GM12878 (cell line): ENCODE measurements at regions not wholly inside any gene's neighbourhood (a gene's known extent, or its start where the extent isn't known, plus 50 kb on each side); places are given as distances from the start of the nearest gene placed in this dataset.

ENCODE experiments used
- ATAC-seq: fragments of 200-7000 bp; cut with Tn5 transposase; 3 replicates; pipeline ENCODE4 v1.9.1; 2020; ENCODE audit warnings: mild to moderate bottlenecking, moderate library complexity
- BruUV-seq: library from RNA; stranded (reverse); fragments of 400-500 nt; replicated peaks from 2 replicates; lab custom pipeline; 2021; lab: Mats Ljungman, UMichigan
- CTCF ChIA-PET: fragments of 300-600 bp; sonication (Branson Sonifier 250); formaldehyde crosslinking; extraction: SDS; loops from one replicate; lab custom pipeline; 2021; ENCODE audit warnings: inconsistent platforms; lab: Yijun Ruan, JAX
- POLR2A ChIA-PET: fragments of 350-600 bp; formaldehyde crosslinking; extraction: SDS; loops from one replicate; lab custom pipeline; 2021; ENCODE audit warnings: inconsistent platforms; lab: Charles Lee
- RAD21 ChIA-PET: fragments of 300-600 bp; sonication (Branson Sonifier 250); formaldehyde crosslinking; loops from one replicate; lab custom pipeline; 2023; ENCODE audit warnings: antibody characterized with exemption; ENCODE audit not compliant: unreplicated experiment; lab: Charles Lee
- SMC1A ChIA-PET: fragments of 300-600 bp; sonication (Branson Sonifier 250); formaldehyde crosslinking; loops from one replicate; lab custom pipeline; 2023; ENCODE audit not compliant: unreplicated experiment, uncharacterized antibody; lab: Charles Lee
- DNase-seq: peaks from one replicate; pipeline ENCODE4 v3.0.0-alpha.2; 2011; ENCODE audit warnings: low read depth, low spot score
- FAIRE-seq: peaks from 3 replicates; lab custom pipeline; 2011; peaks lifted over from hg19 to GRCh38; lab: Jason Lieb, UNC
- H2AFZ ChIP-seq: 2 replicates; pipeline ENCODE4 v1.6.0; 2011; ENCODE audit warnings: low read depth, low read length, control low read depth; ENCODE audit not compliant: control insufficient read depth
- H3K27ac ChIP-seq: 2 replicates; pipeline ENCODE4 v1.5.1; 2011; ENCODE audit warnings: control low read depth; ENCODE audit not compliant: control insufficient read depth, insufficient read depth
- H3K27me3 ChIP-seq, 2 experiments: replicated peaks in 1 of 2; 2 replicates each; pipeline versions ENCODE4 v1.6.0 to v1.6.1; 2011; ENCODE audit warnings: low read length in 1 of 2; ENCODE audit not compliant: control insufficient read depth in 2 of 2, insufficient read depth in 2 of 2
- H3K36me3 ChIP-seq, 2 experiments: 2 replicates each; pipeline ENCODE4 v1.5.1; 2011; ENCODE audit warnings: low read length in 1 of 2; ENCODE audit not compliant: control insufficient read depth in 2 of 2, insufficient read depth in 2 of 2
- H3K4me1 ChIP-seq: 2 replicates; pipeline ENCODE4 v1.6.1; 2011; ENCODE audit warnings: mild to moderate bottlenecking, low read length, moderate library complexity, mixed read lengths; ENCODE audit not compliant: control insufficient read depth, insufficient read depth
- H3K4me2 ChIP-seq: 2 replicates; pipeline ENCODE4 v1.6.0; 2011; ENCODE audit warnings: control low read depth; ENCODE audit not compliant: control insufficient read depth, insufficient read depth
- H3K4me3 ChIP-seq: fragments of 200-600 bp; sonication (generic); 2 replicates; pipeline ENCODE4 v1.5.1; 2016
- H3K79me2 ChIP-seq: 2 replicates; pipeline ENCODE4 v1.6.0; 2011; ENCODE audit warnings: low read length; ENCODE audit not compliant: control insufficient read depth, insufficient read depth
- H3K9ac ChIP-seq: 2 replicates; pipeline ENCODE4 v1.8.0; 2011; ENCODE audit warnings: low read length, control low read depth, mixed read lengths; ENCODE audit not compliant: control insufficient read depth, insufficient read depth
- H3K9me3 ChIP-seq: replicated peaks from 3 replicates; pipeline ENCODE4 v1.5.1; 2011; ENCODE audit warnings: mild to moderate bottlenecking, low read length; ENCODE audit not compliant: control insufficient read depth, insufficient read depth
- H4K20me1 ChIP-seq: 2 replicates; pipeline ENCODE4 v1.6.0; 2011; ENCODE audit not compliant: control insufficient read depth, insufficient read depth
- ATF2 ChIP-seq: IDR thresholded peaks from 2 replicates; pipeline ENCODE4 v1.6.1; 2012; ENCODE audit warnings: low read length, inconsistent platforms
- BHLHE40 ChIP-seq, 2 experiments: fragments of 450-650 bp in 1 of 2; IDR thresholded peaks; 2 replicates each; pipeline ENCODE4 v1.6.1; 2011 to 2017; ENCODE audit warnings: low read depth in 2 of 2, borderline replicate concordance in 1 of 2, improper control_type of control experiment in 1 of 2, low read length in 1 of 2, mild to moderate bottlenecking in 1 of 2
- BMI1 ChIP-seq: fragments of 450-650 bp; IDR thresholded peaks from 2 replicates; pipeline ENCODE4 v1.6.1; 2016; ENCODE audit warnings: mild to moderate bottlenecking, moderate library complexity, borderline replicate concordance
- BRCA1 ChIP-seq: IDR thresholded peaks from 2 replicates; pipeline ENCODE4 v1.6.1; 2011; ENCODE audit warnings: low read depth, low read length, improper control_type of control experiment
- CHD4 ChIP-seq: fragments of 200-600 bp; sonication (generic); IDR thresholded peaks from 2 replicates; pipeline ENCODE4 v1.6.1; 2016; ENCODE audit warnings: mild to moderate bottlenecking
- CREB1 ChIP-seq: IDR thresholded peaks from 2 replicates; pipeline ENCODE4 v1.6.1; 2012; ENCODE audit warnings: low read depth, mild to moderate bottlenecking, inconsistent platforms
- CREM ChIP-seq: IDR thresholded peaks from 2 replicates; pipeline ENCODE4 v1.6.1; 2014; ENCODE audit warnings: antibody characterized with exemption, low read depth
- EGR1 ChIP-seq, 2 experiments: IDR thresholded peaks; 1 replicate in 1 of 2; 2 replicates in 1 of 2; pipeline ENCODE4 v1.6.1; 2011 to 2012; ENCODE audit warnings: low read depth in 2 of 2, low read length in 2 of 2, borderline replicate concordance in 1 of 2, mild to moderate bottlenecking in 1 of 2, moderate library complexity in 1 of 2
- ESRRA ChIP-seq: IDR thresholded peaks from 2 replicates; pipeline ENCODE4 v1.6.1; 2012; ENCODE audit warnings: mild to moderate bottlenecking, low read length, improper control_type of control experiment
- EZH2 ChIP-seq: IDR thresholded peaks from 2 replicates; pipeline ENCODE4 v1.6.1; 2012; ENCODE audit warnings: low read depth, mild to moderate bottlenecking, control low read depth, inconsistent platforms, low read length, borderline replicate concordance; ENCODE audit not compliant: control insufficient read depth
- MLLT1 ChIP-seq: fragments of 450-650 bp; IDR thresholded peaks from 2 replicates; pipeline ENCODE4 v1.6.1; 2016; ENCODE audit warnings: mild to moderate bottlenecking
- MYB ChIP-seq: fragments of 150-350 bp; IDR thresholded peaks from 2 replicates; pipeline ENCODE4 v1.6.1; 2014; ENCODE audit warnings: mild to moderate bottlenecking, low read depth, low read length, borderline replicate concordance
- RB1 ChIP-seq: fragments of 450-650 bp; formaldehyde crosslinking; IDR thresholded peaks from 2 replicates; pipeline ENCODE4 v1.6.1; 2017; ENCODE audit warnings: mild to moderate bottlenecking, borderline replicate concordance
- RELA ChIP-seq: fragments of 450-650 bp; IDR thresholded peaks from 2 replicates; pipeline ENCODE4 v1.8.0; 2014; ENCODE audit warnings: borderline replicate concordance; ENCODE audit not compliant: partially characterized antibody
- ZBED1 ChIP-seq: IDR thresholded peaks from 2 replicates; pipeline ENCODE4 v1.6.1; 2016; ENCODE audit warnings: borderline replicate concordance
- ZNF384 ChIP-seq: IDR thresholded peaks from 2 replicates; pipeline ENCODE4 v1.6.1; 2012; ENCODE audit warnings: low read depth, mild to moderate bottlenecking, low read length, improper control_type of control experiment, borderline replicate concordance
- WGBS: methylation state at CpG from one replicate; pipeline ENCODE4 v1.1.6; 2016; ENCODE audit warnings: low lambda C conversion rate; ENCODE audit not compliant: insufficient replicate concordance, insufficient coverage; ENCODE audit errors: missing lambda C conversion rate; 5-methylcytosine and 5-hydroxymethylcytosine counted together
- in situ Hi-C: fragments of 300-500 bp; cut with MboI; formaldehyde crosslinking; loops from 9 replicates; pipeline ENCODE4 v1.14.3; 2018; ENCODE audit warnings: mixed read lengths
- intact Hi-C: fragments of 100-400 bp; cut with micrococcal nuclease; formaldehyde crosslinking; loops from one replicate; pipeline ENCODE4 v1.14.2; 2022; ENCODE audit not compliant: unreplicated experiment

DNA sequence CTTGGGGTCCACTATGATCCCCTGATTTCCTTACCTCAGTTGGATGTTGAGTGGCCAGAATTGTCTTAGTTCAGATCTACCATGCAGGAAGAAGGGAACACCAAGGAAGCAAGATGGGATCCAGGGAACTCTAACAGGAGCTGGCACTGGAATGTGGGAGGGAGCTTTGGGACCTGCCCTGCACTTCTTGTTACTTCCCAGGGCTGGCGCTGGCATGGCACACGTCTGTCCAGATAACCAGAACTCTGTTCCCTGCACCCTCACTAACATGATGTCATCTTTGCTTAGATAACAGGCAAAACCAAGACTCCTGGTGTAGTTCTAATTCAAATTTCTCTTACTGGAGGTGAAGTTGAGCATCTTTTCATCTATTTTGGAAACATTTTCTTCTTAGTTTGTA, 550.0 kb downstream of the MN1 start:
- ATAC-seq (no peak), DNase-seq (no peak), FAIRE-seq (no peak)
- Histone ChIP-seq H3K79me2 (no peaks in the 10 kb centered on the region), H2AFZ (no peak overlapping the region), H3K4me1 (no peaks in the 10 kb centered on the region), H4K20me1 (no peaks in the 10 kb centered on the region), H3K4me2 (no peak overlapping the region), H3K27me3 (no peaks in the 10 kb centered on the region), H3K27ac (no peak overlapping the region), H3K9me3 (no peaks in the 10 kb centered on the region; the same call in 2 of the 3 replicates), H3K4me3 (no peak overlapping the region), H3K36me3 (no peaks in the 10 kb centered on the region), H3K9ac (no peak overlapping the region)
- BruUV-seq: no TSS peak
- WGBS: 9% methylated on average over 2 of the region's 2 CpGs
- ChIA-PET SMC1A (no interaction called here), CTCF (no interaction called here), POLR2A (no interaction called here), RAD21 (no interaction called here)
- in situ Hi-C loops: no loop called here
- intact Hi-C loops: no loop called here
- no peak for TF ChIP-seq BMI1
- no peak for TF ChIP-seq CREB1

DNA sequence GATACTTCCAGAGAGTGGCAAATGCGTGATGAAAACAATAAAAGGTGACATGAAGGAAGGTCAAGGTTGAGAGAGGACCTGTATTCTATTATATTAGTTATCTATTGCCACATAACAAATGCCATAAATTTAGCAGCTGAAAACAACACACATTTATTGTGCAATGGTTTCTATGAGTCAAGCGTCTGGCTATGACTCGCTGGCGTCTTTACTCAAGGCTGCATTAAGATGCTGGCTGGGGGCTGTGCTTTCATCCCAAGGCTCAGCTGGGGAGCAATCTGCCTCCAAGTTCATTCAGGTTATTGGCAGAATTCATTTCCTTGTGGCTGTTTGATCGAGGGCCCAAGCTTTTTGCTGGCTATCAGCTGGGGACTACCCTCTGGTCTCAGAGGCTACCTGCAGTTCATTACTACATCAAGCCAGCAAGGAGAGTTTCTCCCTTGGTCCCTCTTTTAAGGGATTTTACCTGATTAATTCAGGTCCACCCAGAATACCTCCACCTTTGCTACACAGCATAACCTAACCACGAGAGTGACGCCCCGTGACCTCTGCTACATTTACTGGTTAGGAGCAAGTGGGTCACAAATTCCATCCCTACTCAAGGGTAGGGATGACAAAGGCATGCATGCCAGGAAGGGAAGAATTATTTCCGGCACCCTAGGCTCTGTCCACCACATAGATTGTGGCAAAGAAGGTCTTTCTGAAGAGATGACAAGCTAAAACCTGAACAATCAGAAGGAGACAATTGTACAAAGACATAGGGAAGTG, 549.1 kb downstream of the MN1 start:
- ATAC-seq: no peak
- no peak overlapping the region for H3K9ac ChIP-seq
- no peaks in the 10 kb centered on the region; the same call in 2 of the 3 replicates for H3K9me3 ChIP-seq
- ChIA-PET POLR2A (no interaction called here), RAD21 (no interaction called here), SMC1A (no interaction called here), CTCF (no interaction called here)
- WGBS: 21% methylated on average over 9 of the region's 9 CpGs
- no peak for FAIRE-seq
- intact Hi-C loops: no loop called here
- DNase-seq: no peak
- in situ Hi-C loops: no loop called here
- no peak overlapping the region for H2AFZ ChIP-seq
- no peaks in the 10 kb centered on the region for H4K20me1 ChIP-seq
- no peak overlapping the region for H3K4me2 ChIP-seq
- no peaks in the 10 kb centered on the region for H3K79me2 ChIP-seq
- BruUV-seq: no TSS peak
- no peaks in the 10 kb centered on the region for H3K4me1 ChIP-seq
- no peaks in the 10 kb centered on the region for H3K27me3 ChIP-seq
- no peak overlapping the region for H3K27ac ChIP-seq
- no peaks in the 10 kb centered on the region for H3K36me3 ChIP-seq
- H3K4me3 ChIP-seq: no peak overlapping the region
- TF ChIP-seq EGR1 (IDR thresholded peaks at IDR 0.05; ENCODE audit: borderline replicate concordance in 1 of 2, low read depth in 2 of 2, low read length in 2 of 2): no peak
- TF ChIP-seq ATF2: no peak
- no peak for TF ChIP-seq MYB
- no peak for TF ChIP-seq CREM
- TF ChIP-seq EZH2: no peak
- TF ChIP-seq BHLHE40 (IDR thresholded peaks at IDR 0.05; ENCODE audit: borderline replicate concordance in 1 of 2, low read depth in 2 of 2, low read length in 1 of 2): no peak
- no peak for TF ChIP-seq MLLT1
- no peak for TF ChIP-seq ZNF384
- no peak for TF ChIP-seq BRCA1
- TF ChIP-seq RELA: no peak
- TF ChIP-seq ESRRA: no peak
- TF ChIP-seq CHD4: no peak
- no peak for TF ChIP-seq ZBED1
- no peak for TF ChIP-seq RB1
